Hepatocyte (in vitro differentiated cells): ENCODE measurements at regions not wholly inside any gene's neighbourhood (a gene's known extent, or its start where the extent isn't known, plus 50 kb on each side); places are given as distances from the start of the nearest gene placed in this dataset.

Experiments
- DNase-seq: peaks from one replicate; pipeline ENCODE4 v3.0.0-alpha.2; 2016; ENCODE audit warnings: low spot score
- H2AFZ ChIP-seq: fragments of 200-600 bp; sonication (generic); 2 replicates; pipeline ENCODE4 v1.6.0; 2016; ENCODE audit warnings: antibody characterized with exemption, mild to moderate bottlenecking
- H3K27ac ChIP-seq: fragments of 200-600 bp; sonication (generic); 2 replicates; pipeline ENCODE4 v1.5.1; 2016; ENCODE audit warnings: mild to moderate bottlenecking
- H3K27me3 ChIP-seq: fragments of 200-600 bp; sonication (generic); 2 replicates; pipeline ENCODE4 v1.6.1; 2016
- H3K36me3 ChIP-seq: fragments of 200-600 bp; sonication (generic); replicated peaks from 2 replicates; pipeline ENCODE4 v1.5.1; 2016; ENCODE audit warnings: low read depth; ENCODE audit not compliant: insufficient read depth
- H3K4me1 ChIP-seq: fragments of 200-600 bp; sonication (generic); 2 replicates; pipeline ENCODE4 v1.5.1; 2016; ENCODE audit warnings: mild to moderate bottlenecking, moderate library complexity; ENCODE audit not compliant: insufficient read depth
- H3K4me2 ChIP-seq: fragments of 200-600 bp; sonication (generic); 2 replicates; pipeline ENCODE4 v1.6.0; 2016
- H3K4me3 ChIP-seq: fragments of 200-600 bp; sonication (generic); 2 replicates; pipeline ENCODE4 v1.5.1; 2016; ENCODE audit warnings: mild to moderate bottlenecking
- H3K79me2 ChIP-seq: fragments of 200-600 bp; sonication (generic); 2 replicates; pipeline ENCODE4 v1.6.0; 2017; ENCODE audit warnings: mild to moderate bottlenecking
- H3K9me2 ChIP-seq: fragments of 200-600 bp; sonication (generic); replicated peaks from 2 replicates; pipeline ENCODE4 v1.6.0; 2017; ENCODE audit warnings: mild to moderate bottlenecking; ENCODE audit not compliant: insufficient read depth
- H3K9me3 ChIP-seq: fragments of 200-600 bp; sonication (generic); 2 replicates; pipeline ENCODE4 v1.5.1; 2016; ENCODE audit warnings: low read depth, mild to moderate bottlenecking
- H4K20me1 ChIP-seq: fragments of 200-600 bp; sonication (generic); 2 replicates; pipeline ENCODE4 v1.6.0; 2016; ENCODE audit warnings: mild to moderate bottlenecking; ENCODE audit not compliant: insufficient read depth, poor library complexity, severe bottlenecking
- CTCF ChIP-seq: fragments of 200-600 bp; sonication (generic); IDR thresholded peaks from 2 replicates; pipeline ENCODE4 v1.5.1; 2016; ENCODE audit warnings: antibody characterized with exemption, mild to moderate bottlenecking; ENCODE audit not compliant: poor library complexity
- EZH2 ChIP-seq: fragments of 200-600 bp; sonication (generic); IDR thresholded peaks from 2 replicates; pipeline ENCODE4 v1.6.1; 2016; ENCODE audit warnings: antibody characterized with exemption, mild to moderate bottlenecking, borderline replicate concordance
- EZH2phosphoT487 ChIP-seq: fragments of 200-600 bp; sonication (generic); IDR thresholded peaks from one replicate; pipeline ENCODE4 v1.6.1; 2018; ENCODE audit warnings: antibody characterized with exemption, mild to moderate bottlenecking, low read depth, moderate library complexity; ENCODE audit not compliant: unreplicated experiment, severe bottlenecking
- WGBS: methylation state at CpG from one replicate; pipeline ENCODE4 v1.1.6; 2016; ENCODE audit warnings: low lambda C conversion rate; ENCODE audit errors: missing lambda C conversion rate; 5-methylcytosine and 5-hydroxymethylcytosine counted together

GRCh38 chr21:22903851-22904250 is 1905.6 kb downstream of the NCAM2 start:
- no peak overlapping the region for H2AFZ ChIP-seq
- TF ChIP-seq EZH2 = no peak
- DNase-seq = no peak
- H3K4me3 ChIP-seq = no peak overlapping the region
- H3K4me1 ChIP-seq = no peaks in the 10 kb centered on the region
- no peaks in the 10 kb centered on the region for H3K79me2 ChIP-seq
- no peaks in the 10 kb centered on the region for H3K9me2 ChIP-seq
- H3K27ac ChIP-seq = no peak overlapping the region
- H3K9me3 ChIP-seq = no peaks in the 10 kb centered on the region
- H3K4me2 ChIP-seq = no peak overlapping the region
- H4K20me1 ChIP-seq = no peaks in the 10 kb centered on the region
- no peaks in the 10 kb centered on the region for H3K36me3 ChIP-seq
- H3K27me3 ChIP-seq = no peaks in the 10 kb centered on the region

- no peaks in the 10 kb centered on the region for H3K79me2 ChIP-seq
- no peaks in the 10 kb centered on the region for H3K4me1 ChIP-seq
- H3K36me3 ChIP-seq = no peaks in the 10 kb centered on the region
- H3K4me2 ChIP-seq = no peak overlapping the region
- no peaks in the 10 kb centered on the region for H3K27me3 ChIP-seq
- TF ChIP-seq EZH2 (no peak), CTCF (no peak), EZH2phosphoT487 (no peak)
- H3K9me2 ChIP-seq = no peaks in the 10 kb centered on the region
- H3K27ac ChIP-seq = no peak overlapping the region
- no peak overlapping the region for H2AFZ ChIP-seq
- no peak for DNase-seq
- WGBS = 87% methylated on average over 4 of the region's 4 CpGs
- H3K4me3 ChIP-seq = no peak overlapping the region
- H3K9me3 ChIP-seq = no peaks in the 10 kb centered on the region
- H4K20me1 ChIP-seq = no peaks in the 10 kb centered on the region
Observed at GRCh38 chr21:22904385-22904784, 1906.2 kb downstream of the NCAM2 start.

- TF ChIP-seq EZH2 (no peak), CTCF (no peak), EZH2phosphoT487 (no peak)
- Histone ChIP-seq H3K27me3 (no peaks in the 10 kb centered on the region), H3K4me2 (no peak overlapping the region), H3K79me2 (no peaks in the 10 kb centered on the region), H3K36me3 (no peaks in the 10 kb centered on the region), H3K27ac (no peak overlapping the region), H3K4me3 (no peak overlapping the region), H4K20me1 (no peaks in the 10 kb centered on the region), H3K4me1 (no peaks in the 10 kb centered on the region), H2AFZ (no peak overlapping the region), H3K9me3 (no peaks in the 10 kb centered on the region), H3K9me2 (no peaks in the 10 kb centered on the region)
- no peak for DNase-seq
- 72% methylated on average over 1 of the region's 1 CpG for WGBS
Observed at GRCh38 chr21:22925032-22925431, 1926.8 kb downstream of the NCAM2 start.

GRCh38 chr21:22927469-22927868 is 1929.3 kb downstream of the NCAM2 start:
- DNase-seq = no peak
- Histone ChIP-seq H3K27me3 (no peaks in the 10 kb centered on the region), H3K27ac (no peak overlapping the region), H3K79me2 (no peaks in the 10 kb centered on the region), H2AFZ (no peak overlapping the region), H3K4me1 (no peaks in the 10 kb centered on the region), H3K4me2 (no peak overlapping the region), H3K9me3 (no peaks in the 10 kb centered on the region), H3K9me2 (no peaks in the 10 kb centered on the region), H3K36me3 (no peaks in the 10 kb centered on the region), H3K4me3 (no peak overlapping the region), H4K20me1 (no peaks in the 10 kb centered on the region)
- WGBS = 85% methylated on average over 2 of the region's 2 CpGs
- TF ChIP-seq EZH2phosphoT487 (no peak), EZH2 (no peak), CTCF (no peak)
